Breast epithelium (tissue), 4 donors: ENCODE measurements at regions not wholly inside any gene's neighbourhood (a gene's known extent, or its start where the extent isn't known, plus 50 kb on each side); places are given as distances from the start of the nearest gene placed in this dataset.
"Not testable (repeated sequence)": the region's sequence is repeated elsewhere in the genome, so short reads cannot be mapped to it uniquely, and the experiment has no call there.

Experiments
- DNase-seq, 2 donors: peaks; one replicate each; pipeline ENCODE4 v3.0.0-alpha.2; 2019; ENCODE audit warnings: low spot score in 2 of 2
- H3K27ac ChIP-seq, 2 donors: fragments of 200-600 bp; sonication (generic) in 1 of 2; one replicate each; pipeline ENCODE4 v1.5.1; 2016 to 2019; ENCODE audit warnings: mild to moderate bottlenecking in 1 of 2
- H3K27me3 ChIP-seq, 2 donors: fragments of 200-600 bp; sonication (generic) in 1 of 2; one replicate each; pipeline versions ENCODE4 v1.5.1 to v1.6.0; 2017 to 2019; ENCODE audit warnings: control low read depth in 1 of 2, mild to moderate bottlenecking in 1 of 2
- H3K36me3 ChIP-seq: fragments of 200-600 bp; one replicate; pipeline ENCODE4 v1.5.1; 2019
- H3K4me1 ChIP-seq, 2 donors: fragments of 200-600 bp; sonication (generic); one replicate each; pipeline ENCODE4 v1.5.1; 2016 to 2019; ENCODE audit warnings: control low read depth in 1 of 2
- H3K4me3 ChIP-seq, 3 donors: fragments of 200-600 bp; sonication (generic); 1 replicate in 2 of 3; 2 replicates in 1 of 3; pipeline ENCODE4 v1.5.1; 2016 to 2019; ENCODE audit warnings: mild to moderate bottlenecking in 3 of 3, moderate library complexity in 2 of 3
- H3K9me3 ChIP-seq, 2 donors: fragments of 200-600 bp; sonication (generic) in 1 of 2; one replicate each; pipeline ENCODE4 v1.5.1; 2016 to 2019; ENCODE audit warnings: control low read depth in 1 of 2
- POLR2A ChIP-seq: fragments of 450-650 bp; IDR thresholded peaks from one replicate; pipeline ENCODE4 v1.6.1; 2016; ENCODE audit warnings: antibody characterized with exemption, mild to moderate bottlenecking, moderate library complexity
- POLR2AphosphoS5 ChIP-seq, 3 donors: sonication (generic); formaldehyde crosslinking; IDR thresholded peaks; one replicate each; pipeline ENCODE4 v1.6.1; 2017; ENCODE audit warnings: antibody characterized with exemption in 3 of 3
- intact Hi-C: fragments of 100-400 bp; cut with DNase I; formaldehyde crosslinking; loops from one replicate; pipeline ENCODE4 v1.15.1; 2023; ENCODE audit warnings: low total_unique reads
- TF ChIP-seq, protein P1 (sequence below), 3 donors: fragments of 450-650 bp; IDR thresholded peaks; one replicate each; pipeline ENCODE4 v1.5.1; 2016 to 2017; ENCODE audit warnings: antibody characterized with exemption in 3 of 3, mild to moderate bottlenecking in 3 of 3, moderate library complexity in 3 of 3

- Histone ChIP-seq H3K27me3 (no peaks in the 10 kb centered on the region), H3K36me3 (no peaks in the 10 kb centered on the region), H3K9me3 (no peaks in the 10 kb centered on the region), H3K4me1 (no peaks in the 10 kb centered on the region), H3K4me3 (no peak overlapping the region), H3K27ac (no peak overlapping the region)
- intact Hi-C loops: no loop called here
- TF ChIP-seq POLR2AphosphoS5 (IDR thresholded peaks at IDR 0.05) (no peak), POLR2A (no peak)
- TF ChIP-seq, protein P1, sequence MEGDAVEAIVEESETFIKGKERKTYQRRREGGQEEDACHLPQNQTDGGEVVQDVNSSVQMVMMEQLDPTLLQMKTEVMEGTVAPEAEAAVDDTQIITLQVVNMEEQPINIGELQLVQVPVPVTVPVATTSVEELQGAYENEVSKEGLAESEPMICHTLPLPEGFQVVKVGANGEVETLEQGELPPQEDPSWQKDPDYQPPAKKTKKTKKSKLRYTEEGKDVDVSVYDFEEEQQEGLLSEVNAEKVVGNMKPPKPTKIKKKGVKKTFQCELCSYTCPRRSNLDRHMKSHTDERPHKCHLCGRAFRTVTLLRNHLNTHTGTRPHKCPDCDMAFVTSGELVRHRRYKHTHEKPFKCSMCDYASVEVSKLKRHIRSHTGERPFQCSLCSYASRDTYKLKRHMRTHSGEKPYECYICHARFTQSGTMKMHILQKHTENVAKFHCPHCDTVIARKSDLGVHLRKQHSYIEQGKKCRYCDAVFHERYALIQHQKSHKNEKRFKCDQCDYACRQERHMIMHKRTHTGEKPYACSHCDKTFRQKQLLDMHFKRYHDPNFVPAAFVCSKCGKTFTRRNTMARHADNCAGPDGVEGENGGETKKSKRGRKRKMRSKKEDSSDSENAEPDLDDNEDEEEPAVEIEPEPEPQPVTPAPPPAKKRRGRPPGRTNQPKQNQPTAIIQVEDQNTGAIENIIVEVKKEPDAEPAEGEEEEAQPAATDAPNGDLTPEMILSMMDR (IDR thresholded peaks at IDR 0.05): no peak
- no peak for DNase-seq
These were observed 526.1 kb upstream of the GRAMD2B start for GRCh38 chr5:125897089-125897488.

DNA sequence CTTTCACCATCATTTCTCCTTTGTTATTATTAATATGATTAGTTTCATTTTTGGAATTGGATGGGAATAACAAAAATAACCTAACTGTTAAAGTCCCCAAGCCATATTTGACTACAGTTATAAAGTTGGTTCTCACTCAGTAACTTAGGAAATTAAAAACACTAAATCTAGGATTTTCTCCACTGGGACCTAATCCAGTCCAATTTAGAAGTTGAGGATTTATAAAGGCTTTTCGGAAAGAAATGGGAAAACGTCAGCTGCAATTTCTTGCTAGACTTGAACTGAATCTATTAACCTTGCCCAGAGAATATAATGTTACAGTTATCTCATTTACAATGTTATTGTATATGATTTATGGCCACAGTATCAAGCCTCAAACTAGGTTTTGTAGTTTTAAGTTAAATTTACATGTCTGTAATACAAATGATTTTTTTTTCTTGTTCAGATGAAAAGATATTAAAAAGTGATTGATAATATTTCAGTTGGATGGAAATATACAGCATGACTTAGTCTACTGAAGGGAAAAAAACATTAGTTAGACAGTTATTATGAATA, 524.3 kb upstream of the GRAMD2B start:
- no peak for TF ChIP-seq POLR2AphosphoS5 (IDR thresholded peaks at IDR 0.05)
- TF ChIP-seq, protein P1 (IDR thresholded peaks at IDR 0.05): no peak
- TF ChIP-seq POLR2A: no peak
- no peak overlapping the region for H3K27ac ChIP-seq
- intact Hi-C loops: no loop called here
- H3K9me3 ChIP-seq: no peaks in the 10 kb centered on the region
- H3K4me1 ChIP-seq: no peaks in the 10 kb centered on the region
- no peaks in the 10 kb centered on the region for H3K36me3 ChIP-seq
- H3K4me3 ChIP-seq: no peak overlapping the region
- no peaks in the 10 kb centered on the region for H3K27me3 ChIP-seq
- DNase-seq: no peak

GRCh38 chr5:125912028-125912427, 511.2 kb upstream of the GRAMD2B start:
- no peaks in the 10 kb centered on the region for H3K4me1 ChIP-seq
- no peak for TF ChIP-seq POLR2AphosphoS5 (IDR thresholded peaks at IDR 0.05)
- TF ChIP-seq, protein P1 (IDR thresholded peaks at IDR 0.05): no peak
- no peak for TF ChIP-seq POLR2A
- H3K9me3 ChIP-seq: peaks cover 8 to 24% of the 10 kb centered on the region in 2 donors
- H3K36me3 ChIP-seq: no peaks in the 10 kb centered on the region
- no peak overlapping the region for H3K27ac ChIP-seq
- H3K4me3 ChIP-seq: no peak overlapping the region
- DNase-seq: no peak
- intact Hi-C loops: no loop called here
- no peaks in the 10 kb centered on the region for H3K27me3 ChIP-seq

- Histone ChIP-seq H3K4me1 (no peaks in the 10 kb centered on the region), H3K27me3 (no peaks in the 10 kb centered on the region), H3K9me3 (peaks cover 8 to 17% of the 10 kb centered on the region in 2 donors), H3K27ac (no peak overlapping the region), H3K4me3 (no peak overlapping the region), H3K36me3 (no peaks in the 10 kb centered on the region)
- intact Hi-C loops: no loop called here
- TF ChIP-seq POLR2A (no peak), POLR2AphosphoS5 (IDR thresholded peaks at IDR 0.05) (no peak)
- TF ChIP-seq, protein P1 (IDR thresholded peaks at IDR 0.05): no peak
- DNase-seq: no peak
These were observed 510.0 kb upstream of the GRAMD2B start for GRCh38 chr5:125913200-125913599.

DNA sequence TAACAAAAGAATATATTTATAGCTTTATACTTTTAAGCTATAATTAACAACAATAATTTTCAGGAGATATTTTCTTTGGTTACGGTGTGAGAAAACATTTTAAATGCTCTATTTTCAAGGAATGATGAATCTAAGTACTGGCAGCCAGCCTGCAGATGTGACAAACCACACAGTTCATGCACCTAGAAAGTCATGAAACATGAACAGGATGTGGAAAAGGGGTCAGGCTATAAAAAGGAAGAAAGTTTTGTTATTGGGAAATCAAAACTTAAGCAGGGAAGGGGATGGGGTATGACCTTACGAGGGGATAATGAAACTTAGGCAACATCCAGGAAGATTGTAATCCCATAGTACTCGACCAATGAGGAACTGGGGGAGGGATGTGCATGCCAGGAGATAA, 508.7 kb upstream of the GRAMD2B start:
- H3K27ac ChIP-seq: no peak overlapping the region
- TF ChIP-seq POLR2A (no peak), POLR2AphosphoS5 (IDR thresholded peaks at IDR 0.05) (no peak)
- TF ChIP-seq, protein P1 (IDR thresholded peaks at IDR 0.05): no peak
- intact Hi-C loops: no loop called here
- no peaks in the 10 kb centered on the region for H3K4me1 ChIP-seq
- H3K4me3 ChIP-seq: no peak overlapping the region
- no peaks in the 10 kb centered on the region for H3K36me3 ChIP-seq
- DNase-seq: no peak
- H3K9me3 ChIP-seq: peaks cover 8 to 14% of the 10 kb centered on the region in 2 donors
- H3K27me3 ChIP-seq: no peaks in the 10 kb centered on the region

DNA sequence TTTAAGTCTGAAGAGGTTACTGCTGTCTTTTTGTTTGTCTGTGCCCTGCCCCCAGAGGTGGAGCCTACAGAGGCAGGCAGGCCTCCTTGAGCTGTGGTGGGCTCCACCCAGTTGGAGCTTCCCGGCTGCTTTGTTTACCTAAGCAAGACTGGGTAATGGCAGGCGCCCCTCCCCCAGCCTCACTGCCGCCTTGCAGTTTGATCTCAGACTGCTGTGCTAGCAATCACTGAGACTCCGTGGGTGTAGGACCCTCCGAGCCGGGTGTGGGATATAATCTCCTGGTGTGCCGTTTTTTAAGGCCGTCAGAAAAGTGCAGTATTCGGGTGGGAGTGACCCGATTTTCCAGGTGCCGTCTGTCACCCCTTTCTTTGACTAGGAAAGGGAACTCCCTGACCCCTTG, 499.3 kb upstream of the GRAMD2B start:
- H3K27me3 ChIP-seq, H3K36me3 ChIP-seq, H3K27ac ChIP-seq, intact Hi-C loops, H3K4me3 ChIP-seq, H3K4me1 ChIP-seq, DNase-seq, H3K9me3 ChIP-seq: not testable (repeated sequence)
